GM18873 (cell line): ENCODE measurements at regions not wholly inside any gene's neighbourhood (a gene's known extent, or its start where the extent isn't known, plus 50 kb on each side); places are given as distances from the start of the nearest gene placed in this dataset.

ENCODE experiments used
- ATAC-seq: cut with Tn5 transposase; IDR thresholded peaks from one replicate; pipeline ENCODE4 v1.9.1; 2021; ENCODE audit warnings: mild to moderate bottlenecking, moderate library complexity, moderate number of reproducible peaks; ENCODE audit not compliant: unreplicated experiment, low FRiP score

DNA sequence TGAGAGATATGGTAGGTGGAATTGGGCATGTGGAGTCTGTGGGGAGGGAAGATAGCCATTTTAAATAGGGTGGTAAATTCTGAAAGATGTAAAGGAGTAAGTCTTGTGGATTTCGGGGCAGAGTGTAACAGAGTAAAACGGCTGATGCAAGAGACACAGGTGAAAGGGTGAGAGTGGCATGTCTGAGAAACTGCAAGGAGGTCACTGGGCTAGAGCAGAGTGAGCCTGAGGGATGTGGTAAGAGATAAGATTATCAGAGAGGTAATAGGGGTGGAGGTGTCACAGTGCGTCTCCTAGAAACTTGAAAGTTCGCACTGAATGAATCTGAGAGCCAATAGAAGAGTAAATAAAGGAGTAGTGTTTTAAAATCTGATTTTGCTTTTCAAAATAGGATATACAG, 308.1 kb downstream of the EPM2A start:
- no peak for ATAC-seq

DNA sequence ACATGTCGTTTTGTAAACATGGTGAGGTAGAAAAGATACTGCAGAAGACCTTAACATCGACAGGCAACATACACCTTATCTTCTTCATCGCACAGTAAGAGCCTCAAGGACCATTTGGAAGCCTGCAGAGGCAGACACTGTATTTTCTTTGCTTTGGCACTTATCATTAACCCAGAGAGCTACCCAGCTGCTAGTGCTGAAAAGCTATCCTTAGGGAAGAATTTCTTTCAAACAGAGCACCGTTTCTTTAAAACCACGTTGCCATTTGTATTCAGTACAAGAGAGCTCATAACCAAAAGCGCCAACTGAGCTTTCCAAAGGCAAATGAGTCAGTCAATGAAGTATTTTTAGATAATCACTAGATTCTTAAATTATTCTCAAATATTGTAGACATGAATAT, 306.6 kb downstream of the EPM2A start:
- no peak for ATAC-seq

DNA sequence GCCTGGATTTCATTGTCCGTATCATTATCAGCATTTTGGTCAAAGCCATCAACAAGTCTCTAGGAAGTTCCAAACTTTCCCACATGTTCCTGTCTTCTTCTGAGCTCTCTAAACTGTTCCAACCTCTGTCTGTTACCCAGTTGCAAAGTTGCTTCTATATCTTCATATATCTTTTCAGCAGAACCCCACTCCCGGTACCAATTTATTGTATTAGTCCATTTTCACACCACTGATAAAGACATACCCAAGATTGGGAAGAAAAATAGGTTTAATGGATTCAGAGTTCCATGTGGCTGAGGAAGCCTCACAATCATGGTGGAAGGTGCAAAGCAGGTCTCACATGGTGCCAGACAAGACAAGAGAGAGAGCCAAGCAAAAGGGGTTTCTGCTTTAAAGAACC, 293.2 kb downstream of the EPM2A start:
- no peak for ATAC-seq

DNA sequence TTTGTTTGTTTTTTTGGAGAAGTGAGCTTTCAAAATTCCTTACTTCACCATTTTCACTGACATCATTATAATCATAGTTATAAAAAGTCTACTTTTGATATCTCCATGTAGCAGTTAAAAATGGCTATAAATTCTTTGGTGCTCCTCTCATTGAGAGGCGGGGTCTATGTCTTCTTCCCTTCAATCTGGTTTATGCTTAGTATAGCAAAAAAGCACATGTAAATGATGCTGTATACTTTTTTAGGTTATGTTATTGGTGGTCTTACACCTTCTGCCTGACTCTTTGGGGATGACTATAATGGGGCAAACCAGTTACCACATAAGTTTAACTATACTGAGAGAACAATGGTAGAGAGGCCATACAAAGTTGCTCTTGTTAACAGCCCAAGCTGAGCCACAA, 289.6 kb downstream of the EPM2A start:
- ATAC-seq, result no peak

DNA sequence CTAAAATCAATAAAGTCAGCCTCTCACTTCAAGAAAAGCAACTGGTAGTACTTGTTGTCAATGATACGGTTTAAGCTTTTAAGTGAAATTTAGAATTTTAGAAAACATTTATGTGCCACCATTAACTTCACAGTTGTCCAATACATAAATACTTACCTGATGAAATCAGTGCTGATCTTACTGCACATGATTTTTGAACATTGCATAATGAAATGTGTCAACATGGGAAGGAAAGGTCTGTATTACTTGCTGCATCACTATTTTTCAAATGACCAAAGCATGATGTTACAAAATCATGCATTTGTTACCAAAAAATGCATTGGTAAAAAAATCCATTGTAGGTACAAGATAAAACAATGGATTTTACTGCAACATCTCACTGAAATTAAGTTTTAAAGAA, 284.3 kb downstream of the EPM2A start:
- ATAC-seq, result no peak

DNA sequence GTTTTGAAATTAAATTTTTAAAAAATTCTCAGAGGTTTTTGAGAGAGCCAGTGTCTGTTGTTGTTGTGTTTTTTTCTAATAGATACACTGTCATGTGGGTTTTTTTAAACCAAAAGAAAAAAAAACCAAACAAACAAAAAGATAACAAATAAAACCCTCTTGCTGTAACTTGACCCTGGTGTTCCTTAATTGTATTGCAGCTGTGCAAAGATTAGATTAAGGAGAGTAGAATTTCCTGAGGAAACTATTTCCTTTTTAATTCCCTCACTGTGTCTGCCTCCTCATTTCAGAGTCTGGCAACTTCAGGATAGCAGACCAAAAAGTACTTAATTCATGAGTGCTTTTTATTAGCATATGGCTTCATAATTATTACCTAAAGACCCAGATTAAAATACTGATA, 281.9 kb downstream of the EPM2A start:
- no peak for ATAC-seq

DNA sequence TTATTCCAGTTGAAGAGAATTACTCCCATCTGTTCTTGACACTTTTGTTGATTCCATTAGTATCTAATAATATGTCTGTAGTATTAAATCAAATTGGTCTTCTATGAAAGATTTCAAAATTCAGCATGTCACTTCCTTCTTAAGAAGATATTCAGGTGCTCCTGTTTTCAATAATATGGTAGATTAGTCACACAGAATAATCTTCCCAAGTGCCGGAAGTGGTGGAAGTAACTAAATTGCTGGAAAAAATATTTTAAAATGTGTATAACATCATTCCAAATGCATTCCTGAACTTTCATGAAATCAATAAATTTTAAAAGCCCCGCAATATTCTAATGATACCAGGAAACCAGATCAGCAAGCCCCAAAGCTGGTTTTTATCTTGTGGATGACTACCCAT, 281.3 kb downstream of the EPM2A start:
- no peak for ATAC-seq

DNA sequence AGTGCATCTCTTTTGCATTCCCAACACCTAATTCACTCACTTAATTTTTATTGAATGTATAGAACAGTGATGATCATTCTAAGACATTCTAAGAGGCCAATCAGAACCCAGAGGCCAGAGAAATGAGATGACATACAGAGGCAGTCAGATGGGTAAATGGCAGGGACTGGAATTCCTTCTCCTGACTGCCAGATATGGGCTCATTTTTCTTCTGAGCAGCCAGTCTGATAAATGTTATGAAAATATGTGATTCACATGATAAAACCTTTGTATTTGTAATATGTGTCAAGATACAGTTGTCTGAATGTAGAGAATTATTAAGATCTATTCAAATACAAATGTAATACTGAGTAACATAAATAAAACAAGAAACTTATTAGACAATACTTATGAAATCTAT, 277.8 kb downstream of the EPM2A start:
- no peak for ATAC-seq

DNA sequence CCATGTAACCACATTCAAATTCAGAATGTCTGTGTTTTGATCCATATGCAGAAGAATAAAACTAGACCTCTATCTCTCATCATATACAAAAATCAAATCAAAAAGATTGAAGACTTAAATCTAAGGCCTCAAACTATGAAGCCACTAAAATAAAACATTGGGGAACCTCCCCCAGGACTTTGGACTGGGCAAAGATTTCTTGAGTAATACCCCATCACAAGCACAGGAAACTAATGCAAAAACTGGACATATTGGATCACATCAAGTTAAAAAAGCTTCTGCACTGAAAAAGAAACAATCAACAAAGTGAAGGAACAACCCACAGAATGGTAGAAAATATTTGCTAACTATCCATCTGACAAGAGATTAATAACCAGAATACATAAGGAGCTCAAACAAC, 266.8 kb downstream of the EPM2A start:
- ATAC-seq, result no peak

DNA sequence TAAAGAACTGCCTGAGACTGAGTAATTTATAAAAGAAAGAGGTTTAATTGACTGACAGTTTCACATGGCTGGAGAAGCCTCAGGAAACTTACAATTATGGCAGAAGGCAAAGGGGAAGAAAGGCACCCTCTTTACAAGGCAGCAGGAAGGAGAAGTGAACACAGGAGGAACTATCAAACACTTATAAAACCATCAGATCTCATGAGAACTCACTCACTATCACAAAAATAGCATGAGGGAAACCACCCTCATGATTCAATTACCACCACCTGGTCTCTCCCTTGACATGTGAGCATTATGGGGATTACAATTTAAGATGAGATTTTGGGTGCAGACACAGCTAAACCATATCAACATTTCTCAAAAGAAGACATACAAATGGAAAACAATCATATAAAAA, 266.3 kb downstream of the EPM2A start:
- no peak for ATAC-seq

DNA sequence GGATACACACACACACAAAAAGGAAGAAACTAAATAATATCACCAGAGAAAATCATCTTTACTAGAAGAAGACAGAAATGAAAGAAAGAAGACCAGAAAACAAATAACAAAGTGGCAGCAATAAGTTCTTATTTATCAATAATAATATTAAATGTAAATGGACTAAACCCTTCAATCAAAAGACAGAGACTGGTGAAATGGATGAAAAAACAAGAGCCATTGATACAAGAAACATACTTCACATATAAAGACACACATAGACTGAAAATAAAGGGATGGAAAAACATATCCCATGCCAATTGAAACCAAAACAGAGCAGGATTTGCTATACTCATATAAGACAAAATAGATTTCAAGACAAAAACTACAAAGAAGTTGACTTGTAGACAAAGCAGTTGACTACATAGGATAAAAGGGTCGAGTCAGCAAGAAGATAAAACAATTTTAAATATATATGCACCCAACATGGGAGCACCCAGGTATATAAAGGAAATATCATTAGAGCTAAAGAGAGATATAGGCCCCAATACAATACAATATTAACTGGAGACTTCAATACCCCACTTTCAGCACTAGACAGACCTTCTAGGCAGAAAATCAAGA, 259.4 kb downstream of the EPM2A start:
- ATAC-seq, result no peak

DNA sequence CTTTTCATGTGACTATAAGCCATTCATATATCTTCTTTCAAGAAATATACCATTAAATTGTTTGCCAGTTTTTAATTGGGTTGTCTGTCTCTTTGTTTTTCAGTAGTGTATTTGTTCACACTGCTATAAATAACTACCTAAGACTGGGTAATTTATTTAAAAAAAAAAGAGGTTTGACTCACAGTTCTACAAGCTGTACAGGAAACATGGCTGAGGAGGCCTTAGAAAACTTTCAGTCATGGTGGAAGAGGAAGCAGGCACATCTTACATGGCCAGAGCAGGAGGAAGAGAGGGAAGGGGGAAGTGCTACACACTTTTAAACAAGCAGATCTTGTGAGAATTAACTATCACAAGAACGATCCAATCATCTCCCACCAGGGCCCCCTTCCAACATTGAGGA, 255.3 kb downstream of the EPM2A start:
- ATAC-seq, result no peak

DNA sequence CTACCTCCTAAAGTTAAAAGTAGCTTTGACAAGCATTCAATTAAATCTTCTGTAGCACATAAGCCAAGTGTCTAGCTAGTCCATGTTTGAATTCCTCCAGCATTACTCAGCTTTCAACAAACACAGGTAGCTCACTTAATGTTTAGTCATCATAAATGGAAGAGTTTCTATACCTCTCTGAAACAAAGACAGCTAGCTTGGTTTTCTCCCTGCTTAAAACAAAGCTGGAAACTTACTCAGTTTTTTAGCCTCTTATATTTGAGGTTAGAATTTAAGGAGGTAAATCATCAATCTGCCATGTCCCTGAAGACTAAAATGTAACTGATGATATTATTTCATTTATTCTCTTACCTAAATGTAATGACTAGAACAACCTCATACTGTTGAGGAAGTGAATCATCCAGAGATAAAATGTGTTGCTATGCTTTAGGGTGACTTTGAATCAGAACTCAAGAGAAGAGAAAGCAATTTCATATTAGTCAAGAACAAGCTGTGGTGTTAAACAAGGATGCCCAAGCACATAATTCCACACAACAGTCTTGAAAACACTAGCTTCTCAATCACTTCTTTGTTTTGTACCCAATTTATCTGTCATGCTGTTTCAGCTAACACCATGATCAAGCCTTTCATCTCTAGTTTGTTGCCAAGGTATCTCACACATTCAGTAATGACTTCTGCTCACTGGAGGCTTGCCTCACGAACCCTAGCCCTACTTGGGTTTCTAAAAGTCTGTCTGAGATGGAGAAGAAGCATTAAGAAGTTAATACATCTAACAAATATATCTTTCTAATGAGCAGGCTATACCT, 251.9 kb downstream of the EPM2A start:
- ATAC-seq, result no peak

DNA sequence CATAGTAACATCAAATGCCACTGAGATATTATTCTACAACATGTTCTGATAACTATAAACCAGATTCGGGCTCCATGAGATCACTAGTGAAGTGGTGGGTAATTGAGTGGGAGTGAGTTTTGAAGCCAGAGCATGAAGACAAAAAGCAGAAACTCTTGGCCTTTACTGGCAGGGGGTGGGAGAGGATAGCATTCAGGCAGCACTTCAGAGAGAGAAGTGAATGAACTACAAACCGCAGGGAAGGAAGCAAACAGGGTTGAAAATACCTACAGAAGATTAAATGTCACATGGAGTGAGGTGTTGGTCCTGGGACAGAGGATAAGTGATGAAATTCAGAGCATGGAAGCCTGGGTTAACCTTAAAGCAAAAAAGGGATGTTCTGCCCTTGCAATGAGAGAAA, 250.0 kb downstream of the EPM2A start:
- ATAC-seq, result no peak

DNA sequence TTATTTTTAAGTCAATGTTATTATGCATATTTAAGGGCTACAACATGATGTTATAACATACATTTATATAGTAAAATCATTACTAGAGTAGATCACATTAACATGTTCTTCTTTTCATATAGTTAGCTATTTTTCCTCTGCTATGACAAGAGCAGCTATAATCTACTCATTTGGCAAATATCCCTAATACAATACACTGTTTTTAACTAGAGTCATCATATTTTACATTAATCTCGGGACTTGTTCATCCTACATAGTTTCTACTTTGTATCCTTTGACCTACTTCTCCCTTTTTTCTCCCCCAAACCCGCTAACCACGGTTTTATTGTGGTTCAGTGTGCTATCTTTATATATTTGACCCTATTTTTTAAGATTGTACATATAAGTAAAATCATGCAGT, 249.0 kb downstream of the EPM2A start:
- ATAC-seq, result no peak

DNA sequence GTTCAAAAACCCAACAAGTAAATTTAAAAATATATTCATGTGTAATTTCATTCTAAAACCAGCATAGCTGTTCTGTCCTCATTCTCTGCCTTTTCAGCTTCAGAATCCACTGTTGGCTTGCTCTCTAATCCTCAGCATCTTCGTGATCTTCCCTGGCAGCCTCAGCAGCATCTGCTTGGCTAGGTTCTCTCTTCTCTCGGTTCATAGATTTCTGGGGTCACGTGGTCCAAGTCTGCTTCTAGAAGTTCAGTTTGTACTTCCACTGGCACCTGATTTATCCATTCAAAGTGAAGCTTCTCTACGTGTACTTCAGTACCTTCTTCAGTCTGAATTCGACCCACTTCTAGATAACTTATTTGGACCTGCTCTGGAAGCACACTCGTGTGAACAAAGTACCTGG, 245.7 kb downstream of the EPM2A start:
- no peak for ATAC-seq

DNA sequence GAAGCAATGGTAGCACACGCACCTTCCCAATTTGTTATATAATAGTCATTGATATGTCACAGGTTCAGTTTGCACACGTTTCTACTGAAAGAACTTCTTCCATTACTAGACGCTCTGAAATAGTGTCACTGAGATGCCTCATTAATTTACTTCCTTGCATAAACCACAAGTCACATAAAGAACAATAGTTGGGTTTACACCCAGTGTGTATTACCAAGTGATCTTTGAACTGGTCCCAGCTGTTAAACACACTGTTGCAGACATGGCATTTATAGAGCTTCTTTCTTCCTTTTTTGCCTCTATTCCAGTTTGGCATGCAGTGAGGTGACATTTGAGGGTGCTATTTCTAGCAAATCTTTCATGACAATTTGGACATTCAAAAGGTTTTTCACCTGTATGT, 245.3 kb downstream of the EPM2A start:
- ATAC-seq, result no peak

DNA sequence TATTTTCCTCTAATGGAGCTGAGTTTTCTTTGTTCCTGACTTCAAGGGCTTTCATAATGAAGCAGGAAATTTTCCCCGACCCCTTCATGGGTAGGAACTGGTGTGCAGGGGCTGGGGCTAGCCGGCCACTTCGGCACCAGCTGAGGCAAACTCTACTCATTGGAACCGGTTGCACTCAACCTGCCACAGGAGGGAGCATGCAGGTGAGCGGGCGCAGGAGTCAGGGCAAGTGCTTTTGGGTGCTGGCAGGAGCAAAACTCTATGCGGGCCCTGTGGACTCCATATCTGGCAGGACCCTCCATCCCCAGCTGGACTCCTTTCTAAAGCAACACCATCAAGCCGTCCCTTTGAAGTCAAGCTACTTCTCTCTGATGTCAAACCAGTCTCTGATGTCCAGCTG, 244.2 kb downstream of the EPM2A start:
- no peak for ATAC-seq

DNA sequence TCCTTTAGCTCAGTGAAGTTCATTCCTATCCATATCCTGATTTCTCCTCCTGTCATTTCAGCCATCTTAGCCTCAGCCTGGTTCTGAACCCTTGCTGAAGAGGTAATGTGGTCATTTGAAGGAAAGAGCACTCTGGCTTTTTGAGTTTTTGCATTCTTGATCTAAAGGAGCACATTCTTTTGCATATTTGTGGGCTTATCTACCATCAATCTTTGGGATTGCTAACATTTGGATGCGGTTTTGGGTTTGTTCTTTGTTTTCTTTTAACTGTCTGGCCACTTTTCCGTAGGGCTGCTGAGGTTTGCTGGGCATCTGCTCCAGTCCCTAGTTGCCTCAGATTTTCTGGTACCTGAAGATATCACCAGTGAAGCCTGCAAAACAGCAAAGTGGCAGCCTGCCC, 238.3 kb downstream of the EPM2A start:
- no peak for ATAC-seq

DNA sequence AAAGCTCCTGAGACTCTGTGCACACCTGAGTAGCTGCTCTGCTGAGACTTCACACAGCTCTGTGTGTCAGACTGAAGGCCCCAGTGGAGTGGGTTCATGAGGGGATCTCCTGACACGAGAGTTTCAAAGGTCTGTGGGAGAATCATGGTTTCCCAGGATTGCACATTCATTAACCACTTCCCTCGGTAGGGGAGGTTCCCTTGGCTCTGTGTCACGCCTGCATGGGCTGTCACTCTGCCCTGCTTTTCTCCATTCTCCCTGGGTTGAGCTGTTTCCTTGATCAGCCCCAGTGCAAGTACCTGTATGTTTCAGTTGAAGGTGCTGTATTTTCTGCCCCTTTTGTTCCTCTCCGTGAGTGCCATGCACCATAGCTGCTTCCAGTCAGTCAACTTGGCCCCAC, 236.9 kb downstream of the EPM2A start:
- no peak for ATAC-seq

DNA sequence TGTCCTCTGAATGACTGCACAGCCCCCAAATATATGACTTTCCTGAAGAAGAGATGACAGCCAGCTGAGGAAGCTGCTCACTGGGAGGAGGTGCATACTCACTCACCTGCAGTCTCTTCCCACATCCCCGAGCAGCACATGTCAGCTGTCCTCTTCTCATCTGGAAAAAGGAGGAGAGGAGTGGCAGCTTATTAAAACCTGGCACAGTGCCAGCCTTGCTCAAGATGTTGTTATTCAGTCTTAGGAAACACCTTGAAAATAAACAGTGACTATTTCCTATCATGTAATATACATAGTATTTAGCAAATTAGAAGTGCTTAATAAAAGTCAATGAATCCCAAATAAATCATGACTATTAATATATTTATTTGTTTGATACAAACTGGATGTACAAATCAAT, 232.9 kb downstream of the EPM2A start:
- no peak for ATAC-seq

DNA sequence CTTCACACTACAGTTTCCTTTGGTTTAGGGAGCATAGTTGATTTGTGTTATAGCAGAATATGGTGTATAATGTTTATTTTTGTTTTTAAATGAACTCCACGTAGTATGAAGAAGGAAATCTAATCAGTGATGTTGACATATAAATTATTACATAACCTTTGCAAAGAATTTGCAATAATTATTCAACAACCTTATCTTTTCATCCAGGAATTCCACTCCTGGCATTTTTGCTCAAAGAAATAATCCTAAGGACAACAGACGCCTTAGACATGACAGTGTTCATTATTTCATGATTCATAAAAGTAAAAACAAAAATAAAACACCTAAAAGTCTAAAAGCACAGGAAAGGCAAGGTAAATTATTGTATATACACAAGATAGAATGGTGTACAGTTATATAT, 229.2 kb downstream of the EPM2A start:
- ATAC-seq, result no peak
